Nephron progenitor cell (in vitro differentiated cells): ENCODE measurements at regions not wholly inside any gene's neighbourhood (a gene's known extent, or its start where the extent isn't known, plus 50 kb on each side); places are given as distances from the start of the nearest gene placed in this dataset.

ENCODE experiments used
- DNase-seq: peaks from one replicate; pipeline ENCODE4 v3.0.0; 2021
- H3K27ac Mint-ChIP-seq: 2 replicates; pipeline ENCODE4 v1.8.0; 2021; ENCODE audit warnings: mild to moderate bottlenecking, moderate library complexity, mixed read lengths
- H3K27me3 Mint-ChIP-seq: 2 replicates; pipeline ENCODE4 v1.8.0; 2021; ENCODE audit warnings: mild to moderate bottlenecking, low read depth, mixed read lengths; ENCODE audit not compliant: poor library complexity
- H3K36me3 Mint-ChIP-seq: 2 replicates; pipeline ENCODE4 v1.8.0; 2021; ENCODE audit warnings: low read depth, mixed read lengths
- H3K4me1 Mint-ChIP-seq: 2 replicates; pipeline ENCODE4 v1.8.0; 2021; ENCODE audit warnings: mixed read lengths
- H3K4me3 Mint-ChIP-seq: 2 replicates; pipeline ENCODE4 v1.8.0; 2021; ENCODE audit warnings: mild to moderate bottlenecking, moderate library complexity, mixed read lengths
- H3K9me3 Mint-ChIP-seq: 2 replicates; pipeline ENCODE4 v1.8.0; 2021; ENCODE audit warnings: mild to moderate bottlenecking, moderate library complexity, mixed read lengths
- CTCF ChIP-seq: fragments of 200-600 bp; sonication (generic); IDR thresholded peaks from 2 replicates; pipeline ENCODE4 v1.5.0; 2021; ENCODE audit warnings: antibody characterized with exemption

- DNase-seq: no peak
- TF ChIP-seq CTCF: no peak
- peaks cover 40% of the 10 kb centered on the region for H3K4me1 Mint-ChIP-seq
- no peaks in the 10 kb centered on the region for H3K36me3 Mint-ChIP-seq
- no peaks in the 10 kb centered on the region for H3K9me3 Mint-ChIP-seq
- no peaks in the 10 kb centered on the region for H3K27me3 Mint-ChIP-seq
- no peak overlapping the region for H3K27ac Mint-ChIP-seq
- H3K4me3 Mint-ChIP-seq: no peak overlapping the region
Observed at GRCh38 chr3:64829331-64829730, 141.5 kb upstream of the ADAMTS9 start.

DNA sequence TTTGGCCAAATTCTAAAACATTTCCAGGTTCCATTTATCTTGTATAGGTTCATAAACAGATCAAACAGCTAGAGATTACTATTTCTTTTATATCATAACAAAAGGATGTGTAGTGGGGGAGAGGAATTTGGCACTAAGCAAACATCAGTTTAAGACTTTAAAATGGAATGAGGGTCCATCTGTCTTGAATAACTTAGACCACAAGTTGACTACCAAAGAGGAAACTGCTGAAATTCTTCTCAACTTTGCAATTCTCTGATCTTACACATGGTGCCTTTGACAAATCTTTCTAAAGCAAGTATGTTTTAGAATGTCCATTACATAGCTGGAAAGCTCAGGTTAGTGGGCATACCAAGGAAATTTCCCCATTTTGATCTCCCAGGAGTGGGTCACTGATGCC, 140.5 kb upstream of the ADAMTS9 start:
- Mint-ChIP-seq H3K27me3 (no peaks in the 10 kb centered on the region), H3K9me3 (no peaks in the 10 kb centered on the region), H3K27ac (no peak overlapping the region), H3K36me3 (no peaks in the 10 kb centered on the region), H3K4me3 (no peak overlapping the region), H3K4me1 (peaks cover 40% of the 10 kb centered on the region)
- no peak for DNase-seq
- TF ChIP-seq CTCF: no peak

GRCh38 chr3:64827431-64827830, 139.6 kb upstream of the ADAMTS9 start:
- Mint-ChIP-seq H3K4me3 (no peak overlapping the region), H3K27me3 (peaks cover under 1% of the 10 kb centered on the region), H3K36me3 (no peaks in the 10 kb centered on the region), H3K4me1 (peaks cover 39% of the 10 kb centered on the region), H3K9me3 (no peaks in the 10 kb centered on the region), H3K27ac (no peak overlapping the region)
- TF ChIP-seq CTCF: no peak
- DNase-seq: no peak

- H3K36me3 Mint-ChIP-seq: no peaks in the 10 kb centered on the region
- no peak for TF ChIP-seq CTCF
- no peak overlapping the region for H3K4me3 Mint-ChIP-seq
Observed at GRCh38 chr3:64827019-64827418, 139.2 kb upstream of the ADAMTS9 start.

GRCh38 chr3:64825404-64826120, 137.8 kb upstream of the ADAMTS9 start:
- no peak overlapping the region for H3K27ac Mint-ChIP-seq
- H3K9me3 Mint-ChIP-seq: no peaks in the 10 kb centered on the region
- H3K4me1 Mint-ChIP-seq: peaks cover 23% of the 10 kb centered on the region
- TF ChIP-seq CTCF: no peak
- no peak overlapping the region for H3K4me3 Mint-ChIP-seq
- no peak for DNase-seq
- H3K27me3 Mint-ChIP-seq: peaks cover 3% of the 10 kb centered on the region
- H3K36me3 Mint-ChIP-seq: no peaks in the 10 kb centered on the region

More at GRCh38 chr3:64827019-64827418, 139.2 kb upstream of the ADAMTS9 start:
- H3K27me3 Mint-ChIP-seq: peaks cover 3% of the 10 kb centered on the region
- no peak for DNase-seq
- peaks cover 35% of the 10 kb centered on the region for H3K4me1 Mint-ChIP-seq
- no peaks in the 10 kb centered on the region for H3K9me3 Mint-ChIP-seq
- no peak overlapping the region for H3K27ac Mint-ChIP-seq

DNA sequence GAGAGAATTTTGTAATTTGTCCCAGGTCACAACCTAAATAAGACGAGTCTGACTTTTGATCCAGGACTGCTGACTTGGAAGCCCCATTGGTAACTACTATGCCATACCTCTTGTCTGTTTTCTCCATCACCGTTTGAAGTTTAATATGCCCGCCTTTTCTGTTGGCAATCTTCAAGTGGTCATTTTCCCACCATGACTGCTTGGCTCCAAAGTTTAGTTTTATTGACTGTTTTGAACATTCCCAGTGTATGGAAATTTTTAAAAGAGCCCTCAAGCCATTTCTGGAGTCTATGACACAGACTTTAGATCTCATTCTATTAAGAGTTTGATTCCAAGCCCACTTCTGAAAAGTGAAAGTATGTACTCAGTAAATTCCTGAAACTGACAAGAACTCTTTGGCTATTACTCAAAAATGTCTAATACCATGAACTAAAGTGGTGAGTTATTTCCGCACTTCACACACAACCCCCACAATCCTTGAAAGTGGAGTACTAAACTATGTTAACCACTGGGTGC, 136.7 kb upstream of the ADAMTS9 start:
- Mint-ChIP-seq H3K9me3 (no peaks in the 10 kb centered on the region), H3K36me3 (no peaks in the 10 kb centered on the region), H3K4me3 (no peak overlapping the region), H3K27me3 (peaks cover 3% of the 10 kb centered on the region), H3K4me1 (peaks cover 13% of the 10 kb centered on the region), H3K27ac (no peak overlapping the region)
- no peak for DNase-seq
- TF ChIP-seq CTCF: no peak
